OCI-LY1 (cell line): ENCODE measurements at regions not wholly inside any gene's neighbourhood (a gene's known extent, or its start where the extent isn't known, plus 50 kb on each side); places are given as distances from the start of the nearest gene placed in this dataset.
A peak's percentile ranks its signal among the peaks of the same experiment; 100 is the strongest.

Experiments used
- H2AFZ ChIP-seq: fragments of 200-600 bp; sonication (generic), shearing (Covaris generic); 2 replicates; pipeline ENCODE4 v1.6.0; 2014; ENCODE audit warnings: antibody characterized with exemption, mild to moderate bottlenecking, low read length
- H3F3A ChIP-seq: fragments of 200-600 bp; sonication (generic), shearing (Covaris generic); 2 replicates; pipeline ENCODE4 v1.6.0; 2014; ENCODE audit warnings: mild to moderate bottlenecking, antibody characterized with exemption, low read length, moderate library complexity; ENCODE audit not compliant: insufficient read depth
- H3K27ac ChIP-seq: fragments of 200-600 bp; sonication (generic); 2 replicates; pipeline ENCODE4 v1.5.1; 2014; ENCODE audit warnings: low read length, mixed run types, mild to moderate bottlenecking, low read depth; ENCODE audit not compliant: poor library complexity, severe bottlenecking
- H3K27me3 ChIP-seq: fragments of 200-600 bp; sonication (generic); 2 replicates; pipeline ENCODE4 v1.6.0; 2014; ENCODE audit warnings: antibody characterized with exemption, mild to moderate bottlenecking, low read length, moderate library complexity; ENCODE audit not compliant: insufficient read depth
- H3K36me3 ChIP-seq: fragments of 200-600 bp; sonication (generic); 2 replicates; pipeline ENCODE4 v1.6.1; 2014; ENCODE audit warnings: mild to moderate bottlenecking, antibody characterized with exemption, low read length, moderate library complexity, mixed read lengths; ENCODE audit not compliant: insufficient read depth
- H3K4me1 ChIP-seq: fragments of 200-600 bp; sonication (generic); 2 replicates; pipeline ENCODE4 v1.5.1; 2014; ENCODE audit warnings: mild to moderate bottlenecking, low read length, moderate library complexity; ENCODE audit not compliant: insufficient read depth, severe bottlenecking
- H3K4me2 ChIP-seq: fragments of 200-600 bp; sonication (generic), shearing (Covaris generic); 2 replicates; pipeline ENCODE4 v1.6.1; 2014; ENCODE audit warnings: low read length
- H3K4me3 ChIP-seq: fragments of 200-600 bp; sonication (generic); 2 replicates; pipeline ENCODE4 v1.5.1; 2014; ENCODE audit warnings: low read length, low read depth, mild to moderate bottlenecking, mixed read lengths; ENCODE audit not compliant: poor library complexity, severe bottlenecking
- H3K79me2 ChIP-seq: fragments of 200-600 bp; shearing (Covaris generic); 2 replicates; pipeline ENCODE4 v1.6.1; 2016; ENCODE audit warnings: mixed run types, low read length, mixed read lengths; ENCODE audit not compliant: insufficient read depth
- H3K9ac ChIP-seq: fragments of 200-600 bp; sonication (generic), shearing (Covaris generic); 2 replicates; pipeline ENCODE4 v1.6.1; 2014; ENCODE audit warnings: mild to moderate bottlenecking, low read length, mixed read lengths
- H3K9me2 ChIP-seq: fragments of 200-600 bp; sonication (generic), shearing (Covaris generic); 2 replicates; pipeline ENCODE4 v1.6.1; 2014; ENCODE audit warnings: low read depth, mild to moderate bottlenecking, low read length, mixed read lengths
- H3K9me3 ChIP-seq: fragments of 200-600 bp; shearing (Covaris generic); 2 replicates; pipeline ENCODE4 v1.6.1; 2014; ENCODE audit warnings: low read length, mixed read lengths
- H4K20me1 ChIP-seq: fragments of 200-600 bp; sonication (generic), shearing (Covaris generic); 2 replicates; pipeline ENCODE4 v1.6.0; 2016; ENCODE audit warnings: mild to moderate bottlenecking, low read length; ENCODE audit not compliant: insufficient read depth
- EZH2 ChIP-seq: fragments of 200-600 bp; sonication (generic), shearing (Covaris generic); IDR thresholded peaks from 2 replicates; pipeline ENCODE4 v1.8.0; 2017; ENCODE audit warnings: borderline replicate concordance, mixed run types, mild to moderate bottlenecking, antibody characterized with exemption, low read length, moderate library complexity, mixed read lengths
- TF ChIP-seq, protein P1 (sequence below): fragments of 200-600 bp; sonication (generic), shearing (Covaris generic); IDR thresholded peaks from 2 replicates; pipeline ENCODE4 v1.5.1; 2017; ENCODE audit warnings: mild to moderate bottlenecking, antibody characterized with exemption, low read length, moderate library complexity, mixed read lengths

DNA sequence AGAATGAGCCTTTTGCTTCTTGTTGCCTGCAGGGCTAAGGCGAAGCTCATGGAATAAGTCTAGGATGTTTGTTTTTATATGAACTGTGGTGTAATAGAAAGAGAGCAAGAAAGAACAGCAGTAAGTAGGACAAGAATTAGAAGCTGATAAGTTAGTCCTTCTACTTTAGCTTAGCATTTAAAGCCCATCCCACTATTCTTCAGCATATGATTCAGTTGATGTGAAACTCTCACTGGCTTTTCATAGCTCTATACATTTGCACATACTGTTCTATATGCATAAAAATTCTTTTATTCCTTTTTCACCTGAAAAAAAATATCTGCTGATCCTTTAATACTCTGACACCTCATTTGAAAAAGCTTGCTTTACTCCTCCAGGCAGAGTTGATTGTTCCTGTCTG lies 712.0 kb downstream of the USP25 start:
- Histone ChIP-seq H3K4me1 (no peaks in the 10 kb centered on the region), H3K4me3 (no peak overlapping the region), H2AFZ (no peak overlapping the region), H3K4me2 (no peak overlapping the region), H3K36me3 (no peaks in the 10 kb centered on the region), H3K9me2 (no peaks in the 10 kb centered on the region), H3K27me3 (no peaks in the 10 kb centered on the region), H3K79me2 (no peaks in the 10 kb centered on the region), H3K9me3 (no peaks in the 10 kb centered on the region), H4K20me1 (no peaks in the 10 kb centered on the region), H3K27ac (no peak overlapping the region), H3F3A (no peaks in the 10 kb centered on the region), H3K9ac (no peak overlapping the region)
- TF ChIP-seq, protein P1, sequence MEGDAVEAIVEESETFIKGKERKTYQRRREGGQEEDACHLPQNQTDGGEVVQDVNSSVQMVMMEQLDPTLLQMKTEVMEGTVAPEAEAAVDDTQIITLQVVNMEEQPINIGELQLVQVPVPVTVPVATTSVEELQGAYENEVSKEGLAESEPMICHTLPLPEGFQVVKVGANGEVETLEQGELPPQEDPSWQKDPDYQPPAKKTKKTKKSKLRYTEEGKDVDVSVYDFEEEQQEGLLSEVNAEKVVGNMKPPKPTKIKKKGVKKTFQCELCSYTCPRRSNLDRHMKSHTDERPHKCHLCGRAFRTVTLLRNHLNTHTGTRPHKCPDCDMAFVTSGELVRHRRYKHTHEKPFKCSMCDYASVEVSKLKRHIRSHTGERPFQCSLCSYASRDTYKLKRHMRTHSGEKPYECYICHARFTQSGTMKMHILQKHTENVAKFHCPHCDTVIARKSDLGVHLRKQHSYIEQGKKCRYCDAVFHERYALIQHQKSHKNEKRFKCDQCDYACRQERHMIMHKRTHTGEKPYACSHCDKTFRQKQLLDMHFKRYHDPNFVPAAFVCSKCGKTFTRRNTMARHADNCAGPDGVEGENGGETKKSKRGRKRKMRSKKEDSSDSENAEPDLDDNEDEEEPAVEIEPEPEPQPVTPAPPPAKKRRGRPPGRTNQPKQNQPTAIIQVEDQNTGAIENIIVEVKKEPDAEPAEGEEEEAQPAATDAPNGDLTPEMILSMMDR, result no peak
- TF ChIP-seq EZH2, result no peak

DNA sequence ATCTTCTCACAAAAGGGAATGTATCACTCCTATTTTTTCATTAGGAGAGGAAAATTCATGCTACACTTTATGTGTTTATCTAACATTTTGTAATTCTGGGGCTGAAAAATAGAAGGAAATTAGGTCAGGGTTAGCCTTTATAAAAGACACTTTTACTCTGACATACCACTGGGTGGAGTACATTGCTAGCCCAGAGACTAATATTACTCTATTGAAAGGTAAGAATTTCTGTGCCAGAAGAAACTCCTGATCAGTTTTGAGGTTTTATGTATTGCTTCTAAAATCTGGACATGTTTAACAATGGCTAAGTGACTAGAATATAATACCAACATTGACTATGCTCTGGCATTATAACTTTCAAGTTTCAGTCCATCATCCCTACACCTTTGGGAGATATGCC lies 724.6 kb downstream of the USP25 start:
- H3K4me1 ChIP-seq, result no peaks in the 10 kb centered on the region
- no peak overlapping the region for H3K4me2 ChIP-seq
- H3K79me2 ChIP-seq, result no peaks in the 10 kb centered on the region
- no peak overlapping the region for H2AFZ ChIP-seq
- H3K9ac ChIP-seq, result no peak overlapping the region
- TF ChIP-seq, protein P1, result peak; percentile 7; the same call in 1 of the 2 replicates
- no peak for TF ChIP-seq EZH2
- H3K27ac ChIP-seq, result no peak overlapping the region
- H3K9me2 ChIP-seq, result no peaks in the 10 kb centered on the region
- no peak overlapping the region for H3K4me3 ChIP-seq
- no peaks in the 10 kb centered on the region for H3K27me3 ChIP-seq
- H4K20me1 ChIP-seq, result no peaks in the 10 kb centered on the region
- H3K9me3 ChIP-seq, result no peaks in the 10 kb centered on the region
- no peaks in the 10 kb centered on the region for H3K36me3 ChIP-seq
- H3F3A ChIP-seq, result no peaks in the 10 kb centered on the region

DNA sequence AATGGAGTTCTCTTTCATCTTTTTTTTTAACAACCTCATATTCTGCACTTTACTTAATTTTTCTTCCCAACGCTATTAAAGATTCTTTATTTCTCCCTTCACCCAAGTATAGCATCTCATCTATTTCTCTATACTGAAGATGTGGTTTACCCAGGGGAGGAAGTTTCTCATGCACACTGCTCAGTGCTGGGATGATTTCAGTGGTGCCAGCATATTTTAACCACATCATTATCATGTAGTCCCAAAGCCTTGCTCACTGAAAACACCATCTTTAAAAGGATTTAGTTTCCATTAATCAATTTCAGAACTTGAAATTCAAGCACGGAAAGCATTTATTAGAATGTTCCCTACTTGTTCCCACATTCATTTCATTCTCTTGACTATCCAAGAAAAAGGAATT lies 725.7 kb downstream of the USP25 start:
- no peaks in the 10 kb centered on the region for H3K9me2 ChIP-seq
- H3K79me2 ChIP-seq, result no peaks in the 10 kb centered on the region
- H3K27me3 ChIP-seq, result no peaks in the 10 kb centered on the region
- no peak for TF ChIP-seq EZH2
- TF ChIP-seq, protein P1, result no peak
- H3K9ac ChIP-seq, result no peak overlapping the region
- H3F3A ChIP-seq, result no peaks in the 10 kb centered on the region
- H4K20me1 ChIP-seq, result no peaks in the 10 kb centered on the region
- no peak overlapping the region for H3K4me2 ChIP-seq
- no peaks in the 10 kb centered on the region for H3K4me1 ChIP-seq
- no peaks in the 10 kb centered on the region for H3K36me3 ChIP-seq
- no peaks in the 10 kb centered on the region for H3K9me3 ChIP-seq
- no peak overlapping the region for H2AFZ ChIP-seq
- no peak overlapping the region for H3K27ac ChIP-seq
- H3K4me3 ChIP-seq, result no peak overlapping the region
